HEK293 (cell line): ENCODE measurements at regions not wholly inside any gene's neighbourhood (a gene's known extent, or its start where the extent isn't known, plus 50 kb on each side); places are given as distances from the start of the nearest gene placed in this dataset.

Experiments
- CTCF ChIA-PET: fragments of 350-600 bp; formaldehyde crosslinking; extraction: SDS; loops from one replicate; lab custom pipeline; 2021; ENCODE audit warnings: antibody characterized with exemption; lab: Yijun Ruan, JAX
- POLR2A ChIA-PET: fragments of 300-600 bp; formaldehyde crosslinking; extraction: SDS; loops from one replicate; lab custom pipeline; 2020; ENCODE audit warnings: antibody characterized with exemption, inconsistent platforms; lab: Yijun Ruan, JAX
- H3K27ac ChIP-seq: fragments of 200-500 bp; sonication (Bioruptor generic); 2 replicates; pipeline ENCODE4 v1.5.1; 2014; ENCODE audit warnings: low read depth, low read length, control low read depth, inconsistent platforms; ENCODE audit errors: extremely low read depth
- H3K36me3 ChIP-seq, 2 experiments: fragments of 200-500 bp in 1 of 2; sonication (Bioruptor generic) in 1 of 2; 1 replicate in 1 of 2; 2 replicates in 1 of 2; pipeline ENCODE4 v1.5.1; 2014 to 2017; ENCODE audit warnings: inconsistent platforms in 2 of 2, low read length in 2 of 2; ENCODE audit not compliant: control insufficient read depth in 2 of 2, insufficient read depth in 1 of 2
- H3K4me1 ChIP-seq: fragments of 200-500 bp; sonication (Bioruptor generic); 2 replicates; pipeline ENCODE4 v1.5.1; 2014; ENCODE audit warnings: mild to moderate bottlenecking, low read length, inconsistent platforms; ENCODE audit not compliant: control insufficient read depth, insufficient read depth
- H3K4me3 ChIP-seq: 2 replicates; pipeline ENCODE4 v1.5.1; 2011; ENCODE audit warnings: low read depth, mild to moderate bottlenecking, control low read depth, low read length, moderate library complexity
- H3K9me3 ChIP-seq: fragments of 200-500 bp; sonication (Bioruptor generic); 2 replicates; pipeline ENCODE4 v1.5.1; 2014; ENCODE audit warnings: low read depth, low read length, inconsistent platforms; ENCODE audit not compliant: control insufficient read depth, insufficient read depth
- EGR2 ChIP-seq: fragments of 450-650 bp; formaldehyde crosslinking; IDR thresholded peaks from 2 replicates; pipeline ENCODE4 v1.5.1; 2016; ENCODE audit warnings: low read depth, missing biosample characterization, missing genetic modification characterization
- GFI1B ChIP-seq: fragments of 450-650 bp; formaldehyde crosslinking; IDR thresholded peaks from 2 replicates; pipeline ENCODE4 v1.5.1; 2016; ENCODE audit warnings: missing biosample characterization, missing genetic modification characterization
- GLI4 ChIP-seq: fragments of 450-650 bp; formaldehyde crosslinking; IDR thresholded peaks from 2 replicates; pipeline ENCODE4 v1.5.1; 2016; ENCODE audit warnings: missing biosample characterization, missing genetic modification characterization
- GLIS2 ChIP-seq: fragments of 450-650 bp; formaldehyde crosslinking; IDR thresholded peaks from 2 replicates; pipeline ENCODE4 v1.5.1; 2016; ENCODE audit warnings: missing biosample characterization, missing genetic modification characterization
- MYNN ChIP-seq: fragments of 450-650 bp; formaldehyde crosslinking; IDR thresholded peaks from 2 replicates; pipeline ENCODE4 v1.5.1; 2016; ENCODE audit warnings: missing biosample characterization, missing genetic modification characterization, borderline replicate concordance
- MZF1 ChIP-seq: fragments of 450-650 bp; formaldehyde crosslinking; IDR thresholded peaks from 2 replicates; pipeline ENCODE4 v1.5.1; 2017; ENCODE audit warnings: missing biosample characterization, missing genetic modification characterization, borderline replicate concordance
- PATZ1 ChIP-seq: fragments of 450-650 bp; formaldehyde crosslinking; IDR thresholded peaks from 2 replicates; pipeline ENCODE4 v1.5.1; 2016; ENCODE audit warnings: missing biosample characterization, missing genetic modification characterization
- SETDB1 ChIP-seq: IDR thresholded peaks from one replicate; pipeline ENCODE4 v1.6.1; 2017; ENCODE audit warnings: mild to moderate bottlenecking, low read length, moderate library complexity, mixed read lengths; ENCODE audit not compliant: insufficient read length
- TRIM28 ChIP-seq: IDR thresholded peaks from 2 replicates; pipeline ENCODE4 v1.6.1; 2011; ENCODE audit warnings: low read length, control low read depth, borderline replicate concordance
- ZBTB21 ChIP-seq: fragments of 450-650 bp; formaldehyde crosslinking; IDR thresholded peaks from 2 replicates; pipeline ENCODE4 v1.5.1; 2017; ENCODE audit warnings: missing biosample characterization, missing genetic modification characterization
- ZFHX2 ChIP-seq: fragments of 450-650 bp; formaldehyde crosslinking; conservative IDR thresholded peaks from 2 replicates; pipeline ENCODE4 v1.5.1; 2016; ENCODE audit warnings: missing biosample characterization, missing genetic modification characterization
- ZNF202 ChIP-seq: fragments of 450-650 bp; formaldehyde crosslinking; IDR thresholded peaks from 2 replicates; pipeline ENCODE4 v1.5.1; 2016; ENCODE audit warnings: missing biosample characterization, missing genetic modification characterization, borderline replicate concordance
- ZNF24 ChIP-seq: fragments of 450-650 bp; formaldehyde crosslinking; IDR thresholded peaks from 2 replicates; pipeline ENCODE4 v1.5.1; 2016; ENCODE audit warnings: missing biosample characterization, missing genetic modification characterization
- ZNF248 ChIP-seq: fragments of 450-650 bp; formaldehyde crosslinking; IDR thresholded peaks from 2 replicates; pipeline ENCODE4 v1.5.1; 2017; ENCODE audit warnings: missing biosample characterization, missing genetic modification characterization
- ZNF514 ChIP-seq: fragments of 450-650 bp; formaldehyde crosslinking; IDR thresholded peaks from 2 replicates; pipeline ENCODE4 v1.5.1; 2016; ENCODE audit warnings: missing biosample characterization, missing genetic modification characterization
- ZNF664 ChIP-seq: fragments of 450-650 bp; formaldehyde crosslinking; IDR thresholded peaks from 2 replicates; pipeline ENCODE4 v1.5.1; 2016; ENCODE audit warnings: missing biosample characterization, missing genetic modification characterization
- ZNF677 ChIP-seq: fragments of 450-650 bp; IDR thresholded peaks from 2 replicates; pipeline ENCODE4 v1.5.0; 2018; ENCODE audit warnings: missing biosample characterization, mild to moderate bottlenecking, missing genetic modification characterization, moderate library complexity
- ZNF701 ChIP-seq: fragments of 450-650 bp; formaldehyde crosslinking; IDR thresholded peaks from 2 replicates; pipeline ENCODE4 v1.5.1; 2016; ENCODE audit warnings: missing biosample characterization, missing genetic modification characterization
- ZSCAN16 ChIP-seq: fragments of 450-650 bp; formaldehyde crosslinking; IDR thresholded peaks from 2 replicates; pipeline ENCODE4 v1.5.1; 2016; ENCODE audit warnings: missing biosample characterization, missing genetic modification characterization
- TF ChIP-seq, protein P1 (sequence below): fragments of 450-650 bp; formaldehyde crosslinking; conservative IDR thresholded peaks from 2 replicates; pipeline ENCODE4 v1.5.1; 2016; ENCODE audit warnings: low read depth, missing biosample characterization, missing genetic modification characterization
- TF ChIP-seq, protein P2 (sequence below): fragments of 450-650 bp; formaldehyde crosslinking; IDR thresholded peaks from 2 replicates; pipeline ENCODE4 v1.5.1; 2016; ENCODE audit warnings: missing biosample characterization, missing genetic modification characterization, borderline replicate concordance
- TF ChIP-seq, protein P3 (sequence below): fragments of 450-650 bp; formaldehyde crosslinking; IDR thresholded peaks from 2 replicates; pipeline ENCODE4 v1.5.1; 2016; ENCODE audit warnings: missing biosample characterization, missing genetic modification characterization, borderline replicate concordance

DNA sequence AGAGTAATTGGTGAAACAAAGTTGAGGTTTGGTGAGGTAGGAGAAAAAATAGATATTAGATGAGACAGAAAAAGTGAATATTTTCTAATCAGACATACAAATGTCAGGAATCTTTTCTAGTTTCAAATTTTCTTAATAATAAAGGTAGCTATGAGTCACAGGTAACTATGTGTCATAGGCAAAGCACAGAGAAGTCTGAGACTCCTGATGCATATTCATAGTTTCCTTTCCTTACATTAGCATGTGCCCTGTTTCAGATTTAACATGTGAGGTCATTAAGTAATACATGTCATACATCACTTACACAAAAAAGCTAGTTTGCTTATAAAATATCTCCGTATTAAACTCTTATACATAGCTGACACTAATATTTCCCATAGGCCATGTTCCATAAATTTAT is 1141.3 kb upstream of the PCDH20 start:
- TF ChIP-seq ZNF514 (tag by site-specific recombination) (no peak), ZSCAN16 (tag by site-specific recombination) (no peak), ZBTB21 (tag by site-specific recombination) (no peak), ZNF677 (tag by site-specific recombination) (no peak)
- TF ChIP-seq, protein P1, sequence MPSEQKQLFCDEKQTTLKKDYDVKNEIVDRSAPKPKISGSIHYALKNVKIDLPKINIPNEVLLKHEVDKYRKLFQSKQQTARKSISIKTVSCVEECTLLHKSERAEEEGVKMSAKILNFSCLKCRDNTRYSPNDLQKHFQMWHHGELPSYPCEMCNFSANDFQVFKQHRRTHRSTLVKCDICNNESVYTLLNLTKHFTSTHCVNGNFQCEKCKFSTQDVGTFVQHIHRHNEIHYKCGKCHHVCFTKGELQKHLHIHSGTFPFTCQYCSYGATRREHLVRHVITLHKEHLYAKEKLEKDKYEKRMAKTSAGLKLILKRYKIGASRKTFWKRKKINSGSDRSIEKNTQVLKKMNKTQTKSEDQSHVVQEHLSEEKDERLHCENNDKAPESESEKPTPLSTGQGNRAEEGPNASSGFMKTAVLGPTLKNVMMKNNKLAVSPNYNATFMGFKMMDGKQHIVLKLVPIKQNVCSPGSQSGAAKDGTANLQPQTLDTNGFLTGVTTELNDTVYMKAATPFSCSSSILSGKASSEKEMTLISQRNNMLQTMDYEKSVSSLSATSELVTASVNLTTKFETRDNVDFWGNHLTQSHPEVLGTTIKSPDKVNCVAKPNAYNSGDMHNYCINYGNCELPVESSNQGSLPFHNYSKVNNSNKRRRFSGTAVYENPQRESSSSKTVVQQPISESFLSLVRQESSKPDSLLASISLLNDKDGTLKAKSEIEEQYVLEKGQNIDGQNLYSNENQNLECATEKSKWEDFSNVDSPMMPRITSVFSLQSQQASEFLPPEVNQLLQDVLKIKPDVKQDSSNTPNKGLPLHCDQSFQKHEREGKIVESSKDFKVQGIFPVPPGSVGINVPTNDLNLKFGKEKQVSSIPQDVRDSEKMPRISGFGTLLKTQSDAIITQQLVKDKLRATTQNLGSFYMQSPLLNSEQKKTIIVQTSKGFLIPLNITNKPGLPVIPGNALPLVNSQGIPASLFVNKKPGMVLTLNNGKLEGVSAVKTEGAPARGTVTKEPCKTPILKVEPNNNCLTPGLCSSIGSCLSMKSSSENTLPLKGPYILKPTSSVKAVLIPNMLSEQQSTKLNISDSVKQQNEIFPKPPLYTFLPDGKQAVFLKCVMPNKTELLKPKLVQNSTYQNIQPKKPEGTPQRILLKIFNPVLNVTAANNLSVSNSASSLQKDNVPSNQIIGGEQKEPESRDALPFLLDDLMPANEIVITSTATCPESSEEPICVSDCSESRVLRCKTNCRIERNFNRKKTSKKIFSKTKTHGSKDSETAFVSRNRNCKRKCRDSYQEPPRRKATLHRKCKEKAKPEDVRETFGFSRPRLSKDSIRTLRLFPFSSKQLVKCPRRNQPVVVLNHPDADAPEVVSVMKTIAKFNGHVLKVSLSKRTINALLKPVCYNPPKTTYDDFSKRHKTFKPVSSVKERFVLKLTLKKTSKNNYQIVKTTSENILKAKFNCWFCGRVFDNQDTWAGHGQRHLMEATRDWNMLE (tag by site-specific recombination): no peak
- TF ChIP-seq, protein P2, sequence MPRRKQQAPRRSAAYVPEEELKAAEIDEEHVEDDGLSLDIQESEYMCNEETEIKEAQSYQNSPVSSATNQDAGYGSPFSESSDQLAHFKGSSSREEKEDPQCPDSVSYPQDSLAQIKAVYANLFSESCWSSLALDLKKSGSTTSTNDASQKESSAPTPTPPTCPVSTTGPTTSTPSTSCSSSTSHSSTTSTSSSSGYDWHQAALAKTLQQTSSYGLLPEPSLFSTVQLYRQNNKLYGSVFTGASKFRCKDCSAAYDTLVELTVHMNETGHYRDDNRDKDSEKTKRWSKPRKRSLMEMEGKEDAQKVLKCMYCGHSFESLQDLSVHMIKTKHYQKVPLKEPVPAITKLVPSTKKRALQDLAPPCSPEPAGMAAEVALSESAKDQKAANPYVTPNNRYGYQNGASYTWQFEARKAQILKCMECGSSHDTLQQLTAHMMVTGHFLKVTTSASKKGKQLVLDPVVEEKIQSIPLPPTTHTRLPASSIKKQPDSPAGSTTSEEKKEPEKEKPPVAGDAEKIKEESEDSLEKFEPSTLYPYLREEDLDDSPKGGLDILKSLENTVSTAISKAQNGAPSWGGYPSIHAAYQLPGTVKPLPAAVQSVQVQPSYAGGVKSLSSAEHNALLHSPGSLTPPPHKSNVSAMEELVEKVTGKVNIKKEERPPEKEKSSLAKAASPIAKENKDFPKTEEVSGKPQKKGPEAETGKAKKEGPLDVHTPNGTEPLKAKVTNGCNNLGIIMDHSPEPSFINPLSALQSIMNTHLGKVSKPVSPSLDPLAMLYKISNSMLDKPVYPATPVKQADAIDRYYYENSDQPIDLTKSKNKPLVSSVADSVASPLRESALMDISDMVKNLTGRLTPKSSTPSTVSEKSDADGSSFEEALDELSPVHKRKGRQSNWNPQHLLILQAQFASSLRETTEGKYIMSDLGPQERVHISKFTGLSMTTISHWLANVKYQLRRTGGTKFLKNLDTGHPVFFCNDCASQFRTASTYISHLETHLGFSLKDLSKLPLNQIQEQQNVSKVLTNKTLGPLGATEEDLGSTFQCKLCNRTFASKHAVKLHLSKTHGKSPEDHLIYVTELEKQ (tag by site-specific recombination): no peak
- TF ChIP-seq, all 188 proteins: peak for 0
- POLR2A ChIA-PET: no interaction called here
- Histone ChIP-seq H3K9me3 (no peaks in the 10 kb centered on the region), H3K36me3 (no peaks in the 10 kb centered on the region), H3K27ac (no peak overlapping the region), H3K4me1 (no peaks in the 10 kb centered on the region), H3K4me3 (no peak overlapping the region)
- CTCF ChIA-PET: interaction anchor here (0.6 kb wide), 1 partner anchor 45 kb away, joined by 3 read pairs; no protein-coding TSS in a partner anchor

DNA sequence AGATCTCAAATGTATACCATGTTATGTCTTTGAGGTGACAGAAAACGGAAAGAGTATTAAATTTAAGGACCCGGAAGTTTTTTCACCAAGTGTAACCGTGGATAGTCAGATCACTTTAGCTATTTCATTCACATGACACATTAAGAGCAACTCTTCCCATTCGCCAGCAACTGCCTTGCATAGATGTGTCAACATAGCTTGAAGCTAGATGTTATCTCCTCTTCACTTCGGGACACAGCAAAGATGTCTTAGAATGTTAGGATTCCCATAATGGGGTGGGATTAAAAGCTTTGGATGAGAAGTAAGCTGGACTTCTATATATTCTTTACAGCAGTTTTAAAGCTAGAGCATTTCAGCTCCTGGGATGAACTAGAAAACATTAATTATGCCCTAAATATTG is 1135.9 kb upstream of the PCDH20 start:
- H3K4me1 ChIP-seq: no peaks in the 10 kb centered on the region
- ChIA-PET POLR2A (no interaction called here), CTCF (interaction anchor here (0.7 kb wide), 1 partner anchor 40 kb away, joined by 4 read pairs; no protein-coding TSS in a partner anchor)
- H3K27ac ChIP-seq: no peak overlapping the region
- no peak overlapping the region for H3K4me3 ChIP-seq
- TF ChIP-seq ZNF248 (tag by site-specific recombination): no peak
- TF ChIP-seq MYNN: no peak
- TF ChIP-seq ZNF24 (tag by site-specific recombination): no peak
- TF ChIP-seq EGR2 (tag by site-specific recombination): no peak
- TF ChIP-seq GFI1B (tag by site-specific recombination): no peak
- no peak for TF ChIP-seq ZNF701 (tag by site-specific recombination)
- peak; percentile 73 for TF ChIP-seq SETDB1
- TF ChIP-seq ZNF202 (tag by site-specific recombination): no peak
- TF ChIP-seq TRIM28: 0 out of 2 replicates have a peak, but pooled peaks have one; percentile 58
- no peak for TF ChIP-seq ZNF664
- no peak for TF ChIP-seq MZF1
- TF ChIP-seq GLIS2 (tag by site-specific recombination): no peak
- TF ChIP-seq, protein P3, sequence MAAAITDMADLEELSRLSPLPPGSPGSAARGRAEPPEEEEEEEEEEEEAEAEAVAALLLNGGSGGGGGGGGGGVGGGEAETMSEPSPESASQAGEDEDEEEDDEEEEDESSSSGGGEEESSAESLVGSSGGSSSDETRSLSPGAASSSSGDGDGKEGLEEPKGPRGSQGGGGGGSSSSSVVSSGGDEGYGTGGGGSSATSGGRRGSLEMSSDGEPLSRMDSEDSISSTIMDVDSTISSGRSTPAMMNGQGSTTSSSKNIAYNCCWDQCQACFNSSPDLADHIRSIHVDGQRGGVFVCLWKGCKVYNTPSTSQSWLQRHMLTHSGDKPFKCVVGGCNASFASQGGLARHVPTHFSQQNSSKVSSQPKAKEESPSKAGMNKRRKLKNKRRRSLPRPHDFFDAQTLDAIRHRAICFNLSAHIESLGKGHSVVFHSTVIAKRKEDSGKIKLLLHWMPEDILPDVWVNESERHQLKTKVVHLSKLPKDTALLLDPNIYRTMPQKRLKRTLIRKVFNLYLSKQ (tag by site-specific recombination): no peak
- TF ChIP-seq ZFHX2: no peak
- no peak for TF ChIP-seq GLI4 (tag by site-specific recombination)
- TF ChIP-seq PATZ1 (tag by site-specific recombination): no peak
- no peaks in the 10 kb centered on the region for H3K9me3 ChIP-seq
- no peaks in the 10 kb centered on the region for H3K36me3 ChIP-seq
